Hepatocyte (in vitro differentiated cells): ENCODE measurements at regions not wholly inside any gene's neighbourhood (a gene's known extent, or its start where the extent isn't known, plus 50 kb on each side); places are given as distances from the start of the nearest gene placed in this dataset.
"Not testable (repeated sequence)": the region's sequence is repeated elsewhere in the genome, so short reads cannot be mapped to it uniquely, and the experiment has no call there.

Experiments used
- DNase-seq: peaks from one replicate; pipeline ENCODE4 v3.0.0-alpha.2; 2016; ENCODE audit warnings: low spot score
- H2AFZ ChIP-seq: fragments of 200-600 bp; sonication (generic); 2 replicates; pipeline ENCODE4 v1.6.0; 2016; ENCODE audit warnings: antibody characterized with exemption, mild to moderate bottlenecking
- H3K27ac ChIP-seq: fragments of 200-600 bp; sonication (generic); 2 replicates; pipeline ENCODE4 v1.5.1; 2016; ENCODE audit warnings: mild to moderate bottlenecking
- H3K27me3 ChIP-seq: fragments of 200-600 bp; sonication (generic); 2 replicates; pipeline ENCODE4 v1.6.1; 2016
- H3K36me3 ChIP-seq: fragments of 200-600 bp; sonication (generic); replicated peaks from 2 replicates; pipeline ENCODE4 v1.5.1; 2016; ENCODE audit warnings: low read depth; ENCODE audit not compliant: insufficient read depth
- H3K4me1 ChIP-seq: fragments of 200-600 bp; sonication (generic); 2 replicates; pipeline ENCODE4 v1.5.1; 2016; ENCODE audit warnings: mild to moderate bottlenecking, moderate library complexity; ENCODE audit not compliant: insufficient read depth
- H3K4me2 ChIP-seq: fragments of 200-600 bp; sonication (generic); 2 replicates; pipeline ENCODE4 v1.6.0; 2016
- H3K4me3 ChIP-seq: fragments of 200-600 bp; sonication (generic); 2 replicates; pipeline ENCODE4 v1.5.1; 2016; ENCODE audit warnings: mild to moderate bottlenecking
- H3K79me2 ChIP-seq: fragments of 200-600 bp; sonication (generic); 2 replicates; pipeline ENCODE4 v1.6.0; 2017; ENCODE audit warnings: mild to moderate bottlenecking
- H3K9me2 ChIP-seq: fragments of 200-600 bp; sonication (generic); replicated peaks from 2 replicates; pipeline ENCODE4 v1.6.0; 2017; ENCODE audit warnings: mild to moderate bottlenecking; ENCODE audit not compliant: insufficient read depth
- H3K9me3 ChIP-seq: fragments of 200-600 bp; sonication (generic); 2 replicates; pipeline ENCODE4 v1.5.1; 2016; ENCODE audit warnings: low read depth, mild to moderate bottlenecking
- H4K20me1 ChIP-seq: fragments of 200-600 bp; sonication (generic); 2 replicates; pipeline ENCODE4 v1.6.0; 2016; ENCODE audit warnings: mild to moderate bottlenecking; ENCODE audit not compliant: insufficient read depth, poor library complexity, severe bottlenecking
- EZH2 ChIP-seq: fragments of 200-600 bp; sonication (generic); IDR thresholded peaks from 2 replicates; pipeline ENCODE4 v1.6.1; 2016; ENCODE audit warnings: antibody characterized with exemption, mild to moderate bottlenecking, borderline replicate concordance
- EZH2phosphoT487 ChIP-seq: fragments of 200-600 bp; sonication (generic); IDR thresholded peaks from one replicate; pipeline ENCODE4 v1.6.1; 2018; ENCODE audit warnings: antibody characterized with exemption, mild to moderate bottlenecking, low read depth, moderate library complexity; ENCODE audit not compliant: unreplicated experiment, severe bottlenecking
- WGBS: methylation state at CpG from one replicate; pipeline ENCODE4 v1.1.6; 2016; ENCODE audit warnings: low lambda C conversion rate; ENCODE audit errors: missing lambda C conversion rate; 5-methylcytosine and 5-hydroxymethylcytosine counted together
- TF ChIP-seq, protein P1 (sequence below): fragments of 200-600 bp; sonication (generic); IDR thresholded peaks from 2 replicates; pipeline ENCODE4 v1.5.1; 2016; ENCODE audit warnings: antibody characterized with exemption, mild to moderate bottlenecking; ENCODE audit not compliant: poor library complexity

DNA sequence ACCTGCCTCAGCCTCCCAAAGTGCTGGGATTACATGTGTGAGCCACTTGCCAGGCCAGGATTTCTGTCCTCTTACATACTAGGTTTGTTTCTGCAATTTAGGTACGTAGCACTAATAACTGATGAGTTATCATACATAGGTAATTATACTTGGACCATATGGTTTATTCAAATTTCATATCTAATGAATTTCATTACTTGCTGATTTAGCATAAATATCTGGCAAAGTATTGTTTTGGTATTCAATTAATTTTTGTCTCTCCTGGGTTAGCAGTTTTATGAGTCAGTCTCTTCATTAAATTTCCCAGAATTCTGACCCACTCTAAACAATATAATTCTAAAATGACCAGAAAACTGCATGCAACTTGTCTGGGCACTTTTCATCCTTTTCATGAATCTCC is 2146.5 kb downstream of the TP53TG3F start:
- 55% methylated on average over 1 of the region's 1 CpG for WGBS
- H3K27me3 ChIP-seq: no peaks in the 10 kb centered on the region
- DNase-seq: no peak
- no peak for TF ChIP-seq EZH2phosphoT487
- no peak for TF ChIP-seq EZH2
- TF ChIP-seq, protein P1, sequence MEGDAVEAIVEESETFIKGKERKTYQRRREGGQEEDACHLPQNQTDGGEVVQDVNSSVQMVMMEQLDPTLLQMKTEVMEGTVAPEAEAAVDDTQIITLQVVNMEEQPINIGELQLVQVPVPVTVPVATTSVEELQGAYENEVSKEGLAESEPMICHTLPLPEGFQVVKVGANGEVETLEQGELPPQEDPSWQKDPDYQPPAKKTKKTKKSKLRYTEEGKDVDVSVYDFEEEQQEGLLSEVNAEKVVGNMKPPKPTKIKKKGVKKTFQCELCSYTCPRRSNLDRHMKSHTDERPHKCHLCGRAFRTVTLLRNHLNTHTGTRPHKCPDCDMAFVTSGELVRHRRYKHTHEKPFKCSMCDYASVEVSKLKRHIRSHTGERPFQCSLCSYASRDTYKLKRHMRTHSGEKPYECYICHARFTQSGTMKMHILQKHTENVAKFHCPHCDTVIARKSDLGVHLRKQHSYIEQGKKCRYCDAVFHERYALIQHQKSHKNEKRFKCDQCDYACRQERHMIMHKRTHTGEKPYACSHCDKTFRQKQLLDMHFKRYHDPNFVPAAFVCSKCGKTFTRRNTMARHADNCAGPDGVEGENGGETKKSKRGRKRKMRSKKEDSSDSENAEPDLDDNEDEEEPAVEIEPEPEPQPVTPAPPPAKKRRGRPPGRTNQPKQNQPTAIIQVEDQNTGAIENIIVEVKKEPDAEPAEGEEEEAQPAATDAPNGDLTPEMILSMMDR: no peak
- H3K9me3 ChIP-seq: no peaks in the 10 kb centered on the region
- H3K4me2 ChIP-seq: no peak overlapping the region
- H3K27ac ChIP-seq: no peak overlapping the region
- H3K4me3 ChIP-seq: no peak overlapping the region
- H4K20me1 ChIP-seq: no peaks in the 10 kb centered on the region
- no peak overlapping the region for H2AFZ ChIP-seq
- no peaks in the 10 kb centered on the region for H3K4me1 ChIP-seq
- no peaks in the 10 kb centered on the region for H3K9me2 ChIP-seq
- H3K36me3 ChIP-seq: no peaks in the 10 kb centered on the region
- no peaks in the 10 kb centered on the region for H3K79me2 ChIP-seq

DNA sequence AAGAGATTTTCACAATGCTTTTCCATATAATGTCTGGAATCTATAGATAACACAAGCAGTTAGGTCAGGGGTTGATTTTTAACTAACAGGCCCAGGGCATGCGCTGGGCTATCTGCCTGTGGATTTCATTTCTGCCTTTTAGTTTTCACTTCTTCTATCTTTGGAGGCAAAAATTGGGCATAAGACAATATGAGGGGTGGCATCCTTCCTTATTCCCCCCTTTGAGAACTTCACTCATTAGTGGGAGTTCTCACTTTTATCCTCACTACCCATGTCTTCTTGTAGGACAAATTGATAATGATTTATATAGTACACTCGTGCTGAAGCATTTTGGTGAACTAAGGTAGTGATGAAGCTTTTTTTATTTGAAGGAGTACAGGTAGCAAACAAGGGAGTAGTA is 2155.5 kb downstream of the TP53TG3F start:
- H3K4me2 ChIP-seq, H3K79me2 ChIP-seq, H3K4me1 ChIP-seq, H2AFZ ChIP-seq, H3K27me3 ChIP-seq, H3K27ac ChIP-seq, DNase-seq, H4K20me1 ChIP-seq, H3K9me2 ChIP-seq, H3K4me3 ChIP-seq, H3K36me3 ChIP-seq, H3K9me3 ChIP-seq: not testable (repeated sequence)
- WGBS: 49% methylated on average over 2 of the region's 2 CpGs

DNA sequence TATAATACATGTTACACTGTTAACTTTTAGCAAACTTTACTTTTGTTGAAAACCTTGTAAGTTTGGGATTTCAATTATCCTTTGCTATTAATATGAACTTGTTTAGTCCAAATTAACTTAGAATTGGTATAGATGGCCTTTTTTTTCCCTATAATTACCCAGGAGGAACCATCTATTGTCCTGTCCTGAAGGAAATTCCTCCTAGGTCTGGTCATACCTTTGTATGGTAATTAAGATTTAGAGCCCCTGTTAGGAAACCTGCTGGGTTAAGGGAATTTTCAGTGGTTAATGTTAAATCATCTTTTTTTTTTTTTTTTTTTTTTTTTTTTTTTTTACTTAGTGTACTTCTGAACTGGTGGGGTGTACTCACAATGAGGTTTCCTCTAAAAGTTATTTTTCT is 2159.8 kb downstream of the TP53TG3F start:
- H3K79me2 ChIP-seq, DNase-seq, H3K36me3 ChIP-seq, H3K4me3 ChIP-seq, H2AFZ ChIP-seq, H3K27ac ChIP-seq, H3K4me1 ChIP-seq, H3K4me2 ChIP-seq, H3K9me3 ChIP-seq, H3K9me2 ChIP-seq, H4K20me1 ChIP-seq, H3K27me3 ChIP-seq: not testable (repeated sequence)

DNA sequence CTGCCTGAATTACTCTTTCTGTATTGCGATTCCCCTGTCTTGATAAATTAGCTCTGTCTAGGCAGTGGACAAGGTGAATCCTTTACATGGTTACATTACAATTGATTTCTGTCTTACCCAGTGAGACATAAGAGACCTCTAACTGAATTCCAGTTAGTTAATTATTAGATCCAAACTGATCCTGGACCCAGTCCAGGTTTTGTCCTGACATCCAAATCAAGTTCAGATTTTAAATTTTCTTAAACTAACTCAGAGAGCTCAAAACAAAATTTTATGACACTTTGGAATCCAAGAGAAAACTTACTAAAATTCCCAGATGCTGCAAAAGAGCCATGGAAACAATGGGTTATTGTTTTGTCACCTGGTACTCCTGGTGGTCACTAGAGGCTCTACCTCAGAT is 2166.6 kb downstream of the TP53TG3F start:
- H3K4me2 ChIP-seq: no peak overlapping the region
- no peaks in the 10 kb centered on the region for H3K79me2 ChIP-seq
- no peaks in the 10 kb centered on the region for H3K4me1 ChIP-seq
- H3K27me3 ChIP-seq: no peaks in the 10 kb centered on the region
- no peaks in the 10 kb centered on the region for H3K9me3 ChIP-seq
- H3K9me2 ChIP-seq: no peaks in the 10 kb centered on the region
- no peak for DNase-seq
- H3K27ac ChIP-seq: no peak overlapping the region
- WGBS: 78% methylated on average over 1 of the region's 1 CpG
- no peaks in the 10 kb centered on the region for H3K36me3 ChIP-seq
- no peaks in the 10 kb centered on the region for H4K20me1 ChIP-seq
- H2AFZ ChIP-seq: no peak overlapping the region
- TF ChIP-seq EZH2 (no peak), EZH2phosphoT487 (no peak)
- TF ChIP-seq, protein P1: no peak
- no peak overlapping the region for H3K4me3 ChIP-seq

DNA sequence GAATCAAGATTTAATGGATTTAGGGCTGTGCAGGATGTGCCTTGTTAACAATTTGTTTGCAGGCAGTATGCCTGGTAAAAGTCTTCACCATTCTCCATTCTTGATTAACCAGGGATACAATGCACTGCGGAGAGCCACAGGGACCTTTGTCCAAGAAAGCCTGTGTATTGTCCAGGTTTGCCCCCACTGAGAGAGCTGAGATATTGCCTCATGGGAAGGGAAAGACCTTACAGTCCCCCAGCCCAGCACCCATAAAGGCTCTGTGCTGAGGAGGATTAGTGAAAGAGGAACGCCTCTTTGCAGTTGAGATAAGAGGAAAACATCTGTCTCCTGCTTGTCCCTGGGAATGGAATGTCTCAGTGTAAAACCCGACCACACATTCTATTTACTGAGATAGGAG is 2169.6 kb downstream of the TP53TG3F start:
- no peak overlapping the region for H3K4me3 ChIP-seq
- H3K27ac ChIP-seq: no peak overlapping the region
- no peaks in the 10 kb centered on the region for H3K9me3 ChIP-seq
- no peaks in the 10 kb centered on the region for H4K20me1 ChIP-seq
- no peaks in the 10 kb centered on the region for H3K4me1 ChIP-seq
- TF ChIP-seq EZH2phosphoT487 (no peak), EZH2 (no peak)
- TF ChIP-seq, protein P1: no peak
- no peak overlapping the region for H2AFZ ChIP-seq
- WGBS: 62% methylated on average over 3 of the region's 3 CpGs
- H3K9me2 ChIP-seq: no peaks in the 10 kb centered on the region
- H3K4me2 ChIP-seq: no peak overlapping the region
- H3K36me3 ChIP-seq: no peaks in the 10 kb centered on the region
- H3K79me2 ChIP-seq: no peaks in the 10 kb centered on the region
- H3K27me3 ChIP-seq: no peaks in the 10 kb centered on the region
- DNase-seq: no peak
